H9 (cell line): ENCODE measurements at regions not wholly inside any gene's neighbourhood (a gene's known extent, or its start where the extent isn't known, plus 50 kb on each side); places are given as distances from the start of the nearest gene placed in this dataset.

ENCODE experiments used
- DNase-seq: peaks from one replicate; pipeline ENCODE4 v3.0.0-alpha.2; 2017
- H2AFZ ChIP-seq: one replicate; pipeline ENCODE4 v1.6.1; 2013; ENCODE audit warnings: mild to moderate bottlenecking, low read length, control low read depth, moderate library complexity
- H2AK5ac ChIP-seq: 2 replicates; pipeline ENCODE4 v1.6.1; 2013; ENCODE audit warnings: low read length, control low read depth, mixed read lengths; ENCODE audit not compliant: insufficient read length
- H2BK120ac ChIP-seq: one replicate; pipeline ENCODE4 v1.6.1; 2013; ENCODE audit warnings: low read depth, mild to moderate bottlenecking, low read length, control low read depth, inconsistent platforms; ENCODE audit not compliant: poor library complexity, severe bottlenecking
- H2BK12ac ChIP-seq: 2 replicates; pipeline ENCODE4 v1.6.1; 2013; ENCODE audit warnings: low read length, control low read depth, mixed read lengths, low read depth; ENCODE audit not compliant: insufficient read length
- H2BK15ac ChIP-seq: 2 replicates; pipeline ENCODE4 v1.6.1; 2013; ENCODE audit warnings: low read depth, low read length, control low read depth
- H2BK20ac ChIP-seq: one replicate; pipeline ENCODE4 v1.6.1; 2013; ENCODE audit warnings: low read depth, mild to moderate bottlenecking, low read length, control low read depth, inconsistent platforms; ENCODE audit not compliant: poor library complexity, severe bottlenecking
- H2BK5ac ChIP-seq: 2 replicates; pipeline ENCODE4 v1.6.1; 2013; ENCODE audit warnings: low read length, control low read depth, mixed read lengths; ENCODE audit not compliant: insufficient read length
- H3K14ac ChIP-seq: 2 replicates; pipeline ENCODE4 v1.6.1; 2013; ENCODE audit warnings: low read length, control low read depth; ENCODE audit not compliant: insufficient read depth
- H3K18ac ChIP-seq: 2 replicates; pipeline ENCODE4 v1.6.1; 2013; ENCODE audit warnings: low read depth, mild to moderate bottlenecking, mixed read lengths, low read length, control low read depth; ENCODE audit not compliant: insufficient read length
- H3K23ac ChIP-seq: 2 replicates; pipeline ENCODE4 v1.6.1; 2013; ENCODE audit warnings: low read length, control low read depth, mixed read lengths, low read depth; ENCODE audit not compliant: insufficient read length
- H3K23me2 ChIP-seq: 2 replicates; pipeline ENCODE4 v1.6.1; 2013; ENCODE audit warnings: low read depth, mild to moderate bottlenecking, mixed read lengths, low read length, control low read depth; ENCODE audit not compliant: insufficient read length, poor library complexity, severe bottlenecking
- H3K27ac ChIP-seq: 2 replicates; pipeline ENCODE4 v1.5.1; 2013; ENCODE audit warnings: low read length, control low read depth, mixed read lengths, low read depth; ENCODE audit not compliant: insufficient read length
- H3K27me3 ChIP-seq: 2 replicates; pipeline ENCODE4 v1.6.1; 2013; ENCODE audit warnings: low read length, control low read depth, inconsistent platforms; ENCODE audit not compliant: insufficient read depth
- H3K4ac ChIP-seq: 2 replicates; pipeline ENCODE4 v1.6.1; 2013; ENCODE audit warnings: low read depth, mild to moderate bottlenecking, control low read depth, inconsistent platforms, low read length, moderate library complexity
- H3K4me1 ChIP-seq: 2 replicates; pipeline ENCODE4 v1.6.1; 2013; ENCODE audit warnings: low read length, control low read depth, inconsistent platforms; ENCODE audit not compliant: insufficient read depth
- H3K4me2 ChIP-seq: 2 replicates; pipeline ENCODE4 v1.6.1; 2013; ENCODE audit warnings: low read length, control low read depth, mixed read lengths; ENCODE audit not compliant: insufficient read length, insufficient read depth
- H3K56ac ChIP-seq: 2 replicates; pipeline ENCODE4 v1.6.1; 2013; ENCODE audit warnings: low read depth, mild to moderate bottlenecking, mixed read lengths, low read length, control low read depth; ENCODE audit not compliant: insufficient read length
- H3K79me1 ChIP-seq: 2 replicates; pipeline ENCODE4 v1.6.1; 2013; ENCODE audit warnings: low read depth, mild to moderate bottlenecking, moderate library complexity, low read length, control low read depth, inconsistent platforms; ENCODE audit not compliant: insufficient read depth, poor library complexity, severe bottlenecking
- H3K79me2 ChIP-seq: 2 replicates; pipeline ENCODE4 v1.6.1; 2013; ENCODE audit warnings: low read length, control low read depth, inconsistent platforms; ENCODE audit not compliant: insufficient read depth
- H3K9ac ChIP-seq: 2 replicates; pipeline ENCODE4 v1.6.1; 2013; ENCODE audit warnings: low read length, control low read depth, mixed read lengths; ENCODE audit not compliant: insufficient read length; ENCODE audit errors: extremely low read depth
- H3K9me3 ChIP-seq: one replicate; pipeline ENCODE4 v1.6.1; 2013; ENCODE audit warnings: low read depth, low read length, inconsistent platforms; ENCODE audit not compliant: control insufficient read depth
- H3T11ph ChIP-seq: one replicate; pipeline ENCODE4 v1.6.1; 2013; ENCODE audit warnings: mild to moderate bottlenecking, low read length, control low read depth, inconsistent platforms
- H4K20me1 ChIP-seq: one replicate; pipeline ENCODE4 v1.6.1; 2013; ENCODE audit not compliant: control insufficient read depth, insufficient read length, insufficient read depth
- H4K5ac ChIP-seq: 2 replicates; pipeline ENCODE4 v1.6.1; 2013; ENCODE audit warnings: low read depth, mild to moderate bottlenecking, mixed read lengths, low read length, control low read depth; ENCODE audit not compliant: insufficient read length
- H4K8ac ChIP-seq: replicated peaks from 2 replicates; pipeline ENCODE4 v1.6.1; 2013; ENCODE audit warnings: low read length, control low read depth, mixed read lengths, low read depth; ENCODE audit not compliant: insufficient read length
- H4K91ac ChIP-seq: 2 replicates; pipeline ENCODE4 v1.6.1; 2013; ENCODE audit warnings: low read depth, mild to moderate bottlenecking, moderate library complexity, mixed read lengths, low read length, control low read depth; ENCODE audit not compliant: insufficient read length
- H3K27ac Mint-ChIP-seq, 3 experiments: 2 replicates in 2 of 3; 3 replicates in 1 of 3; pipeline ENCODE4 v1.8.0; 2020 to 2021; ENCODE audit warnings: mixed read lengths in 3 of 3, mild to moderate bottlenecking in 1 of 3, moderate library complexity in 1 of 3
- H3K27me3 Mint-ChIP-seq: 2 replicates; pipeline ENCODE4 v1.8.0; 2021; ENCODE audit warnings: low read depth, mild to moderate bottlenecking, moderate library complexity, mixed read lengths
- H3K36me3 Mint-ChIP-seq, 3 experiments: 2 replicates in 2 of 3; 3 replicates in 1 of 3; pipeline ENCODE4 v1.8.0; 2020 to 2021; ENCODE audit warnings: low read depth in 3 of 3, mixed read lengths in 3 of 3; ENCODE audit not compliant: insufficient read depth in 1 of 3
- H3K4me1 Mint-ChIP-seq, 2 experiments: 2 replicates each; pipeline ENCODE4 v1.8.0; 2020; ENCODE audit warnings: mixed read lengths in 2 of 2
- H3K4me3 Mint-ChIP-seq, 2 experiments: 2 replicates in 1 of 2; 3 replicates in 1 of 2; pipeline ENCODE4 v1.8.0; 2020 to 2021; ENCODE audit warnings: mild to moderate bottlenecking in 2 of 2, mixed read lengths in 2 of 2, moderate library complexity in 1 of 2
- H3K9me3 Mint-ChIP-seq, 2 experiments: 2 replicates in 1 of 2; 3 replicates in 1 of 2; pipeline ENCODE4 v1.8.0; 2020; ENCODE audit warnings: mild to moderate bottlenecking in 2 of 2, mixed read lengths in 2 of 2, moderate library complexity in 1 of 2
- CTCF ChIP-seq: fragments of 200-600 bp; sonication (generic); conservative IDR thresholded peaks from 3 replicates; pipeline ENCODE4 v1.8.0; 2021; ENCODE audit warnings: antibody characterized with exemption, mild to moderate bottlenecking
- WGBS: extraction: QIAGEN DNeasy Blood & Tissue Kit; methylation state at CpG from one replicate; pipeline ENCODE4 v1.1.7; 2013; ENCODE audit warnings: missing lambda C conversion rate, low lambda C conversion rate, mixed read lengths; ENCODE audit not compliant: insufficient read length; ENCODE audit errors: extremely low coverage; 5-methylcytosine and 5-hydroxymethylcytosine counted together

- H4K20me1 ChIP-seq, result no peaks in the 10 kb centered on the region
- H2BK5ac ChIP-seq, result no peak overlapping the region
- no peak overlapping the region for H4K91ac ChIP-seq
- H3K9ac ChIP-seq, result no peak overlapping the region
- no peak overlapping the region for H3K4ac ChIP-seq
- no peak overlapping the region for H3T11ph ChIP-seq
- H3K79me1 ChIP-seq, result no peaks in the 10 kb centered on the region
- no peak overlapping the region for H3K18ac ChIP-seq
- Mint-ChIP-seq H3K36me3 (no peaks in the 10 kb centered on the region), H3K9me3 (no peaks in the 10 kb centered on the region), H3K27ac (no peak overlapping the region), H3K4me1 (no peaks in the 10 kb centered on the region), H3K27me3 (no peaks in the 10 kb centered on the region), H3K4me3 (no peak overlapping the region)
- no peak overlapping the region for H3K56ac ChIP-seq
- no peak overlapping the region for H2BK15ac ChIP-seq
- H2BK20ac ChIP-seq, result no peak overlapping the region
- no peak overlapping the region for H2BK120ac ChIP-seq
- no peak for TF ChIP-seq CTCF
- no peak overlapping the region for H4K8ac ChIP-seq
- no peak overlapping the region for H3K14ac ChIP-seq
- H4K5ac ChIP-seq, result no peak overlapping the region
- no peaks in the 10 kb centered on the region for H3K27me3 ChIP-seq
- H3K4me2 ChIP-seq, result no peak overlapping the region
- H3K27ac ChIP-seq, result no peak overlapping the region
- no CpG with 5 or more reads among the region's 3 CpGs for WGBS
- H2AFZ ChIP-seq, result no peak overlapping the region
- no peak for DNase-seq
- H3K9me3 ChIP-seq, result no peaks in the 10 kb centered on the region
- H3K4me1 ChIP-seq, result no peaks in the 10 kb centered on the region
- no peak overlapping the region for H2AK5ac ChIP-seq
- no peaks in the 10 kb centered on the region for H3K79me2 ChIP-seq
- H3K23ac ChIP-seq, result no peak overlapping the region
- no peaks in the 10 kb centered on the region for H3K23me2 ChIP-seq
- no peak overlapping the region for H2BK12ac ChIP-seq
These were observed 273.2 kb downstream of the MFSD1 start for GRCh38 chr3:159074756-159075701.
